Karpas-422 (cell line): ENCODE measurements at regions not wholly inside any gene's neighbourhood (a gene's known extent, or its start where the extent isn't known, plus 50 kb on each side); places are given as distances from the start of the nearest gene placed in this dataset.
"Not testable (repeated sequence)": the region's sequence is repeated elsewhere in the genome, so short reads cannot be mapped to it uniquely, and the experiment has no call there.

Experiments
- DNase-seq: peaks from one replicate; pipeline ENCODE4 v3.0.0-alpha.2; 2015
- H2AFZ ChIP-seq: fragments of 200-600 bp; sonication (generic); 2 replicates; pipeline ENCODE4 v1.6.1; 2014; ENCODE audit warnings: antibody characterized with exemption, low read length, mixed read lengths
- H3K27ac ChIP-seq: fragments of 200-600 bp; sonication (generic); 2 replicates; pipeline ENCODE4 v1.5.1; 2014; ENCODE audit warnings: mild to moderate bottlenecking, low read length, moderate library complexity
- H3K27me3 ChIP-seq: fragments of 200-600 bp; sonication (generic); 2 replicates; pipeline ENCODE4 v1.6.1; 2014; ENCODE audit warnings: low read length, mixed read lengths
- H3K36me3 ChIP-seq: fragments of 200-600 bp; sonication (generic); 2 replicates; pipeline ENCODE4 v1.6.1; 2014; ENCODE audit warnings: low read length, mixed read lengths; ENCODE audit not compliant: insufficient read depth
- H3K4me1 ChIP-seq: fragments of 200-600 bp; sonication (generic); 2 replicates; pipeline ENCODE4 v1.6.1; 2014; ENCODE audit warnings: mild to moderate bottlenecking, low read length, mixed read lengths
- H3K4me2 ChIP-seq: fragments of 200-600 bp; sonication (generic); 2 replicates; pipeline ENCODE4 v1.6.1; 2014; ENCODE audit warnings: low read length, low read depth, mild to moderate bottlenecking; ENCODE audit not compliant: poor library complexity, severe bottlenecking
- H3K4me3 ChIP-seq: fragments of 200-600 bp; sonication (generic); 2 replicates; pipeline ENCODE4 v1.5.1; 2014; ENCODE audit warnings: mild to moderate bottlenecking, antibody characterized with exemption, low read length, mixed read lengths
- H3K79me2 ChIP-seq: fragments of 200-600 bp; sonication (generic); 2 replicates; pipeline ENCODE4 v1.6.1; 2014; ENCODE audit warnings: mild to moderate bottlenecking, low read length, mixed read lengths
- H3K9ac ChIP-seq: fragments of 200-600 bp; sonication (generic); 2 replicates; pipeline ENCODE4 v1.6.0; 2014; ENCODE audit warnings: low read length
- H3K9me2 ChIP-seq: fragments of 200-600 bp; sonication (generic), shearing (Covaris generic); replicated peaks from 2 replicates; pipeline ENCODE4 v1.6.0; 2014; ENCODE audit warnings: mild to moderate bottlenecking, low read length, moderate library complexity; ENCODE audit not compliant: insufficient read depth
- H3K9me3 ChIP-seq: fragments of 300-700, 200-600 bp; sonication (generic); 2 replicates; pipeline ENCODE4 v1.6.1; 2014; ENCODE audit warnings: low read length, mixed read lengths
- H4K20me1 ChIP-seq: fragments of 200-600 bp; sonication (generic); 2 replicates; pipeline ENCODE4 v1.6.1; 2014; ENCODE audit warnings: mild to moderate bottlenecking, antibody characterized with exemption, low read length, low read depth; ENCODE audit not compliant: insufficient read depth

DNA sequence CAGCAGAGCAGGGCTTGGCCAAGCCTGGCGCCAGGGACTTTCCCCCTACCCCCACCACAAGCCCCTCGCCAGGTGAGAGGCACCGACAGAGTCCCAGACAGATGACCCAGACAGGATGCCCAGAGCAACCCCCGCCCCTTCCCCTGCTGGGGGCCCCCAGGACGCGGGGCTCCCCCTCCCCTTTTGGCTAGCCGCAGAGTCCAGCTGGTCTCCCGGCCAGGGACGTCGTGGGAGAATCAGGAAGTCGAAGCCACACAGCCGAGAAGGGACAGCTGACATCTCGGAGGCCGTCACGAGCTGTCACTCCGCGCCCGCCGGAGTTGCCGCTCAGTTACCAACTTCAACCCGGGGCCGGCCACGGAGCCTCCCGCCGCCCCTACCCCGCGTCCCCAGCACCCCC lies 84.6 kb upstream of the FRG2C start:
- H3K4me1 ChIP-seq, H3K27me3 ChIP-seq, H3K27ac ChIP-seq, H3K9ac ChIP-seq, H3K9me3 ChIP-seq, H2AFZ ChIP-seq, H3K36me3 ChIP-seq, DNase-seq, H3K4me3 ChIP-seq, H4K20me1 ChIP-seq, H3K4me2 ChIP-seq, H3K79me2 ChIP-seq, H3K9me2 ChIP-seq: not testable (repeated sequence)

DNA sequence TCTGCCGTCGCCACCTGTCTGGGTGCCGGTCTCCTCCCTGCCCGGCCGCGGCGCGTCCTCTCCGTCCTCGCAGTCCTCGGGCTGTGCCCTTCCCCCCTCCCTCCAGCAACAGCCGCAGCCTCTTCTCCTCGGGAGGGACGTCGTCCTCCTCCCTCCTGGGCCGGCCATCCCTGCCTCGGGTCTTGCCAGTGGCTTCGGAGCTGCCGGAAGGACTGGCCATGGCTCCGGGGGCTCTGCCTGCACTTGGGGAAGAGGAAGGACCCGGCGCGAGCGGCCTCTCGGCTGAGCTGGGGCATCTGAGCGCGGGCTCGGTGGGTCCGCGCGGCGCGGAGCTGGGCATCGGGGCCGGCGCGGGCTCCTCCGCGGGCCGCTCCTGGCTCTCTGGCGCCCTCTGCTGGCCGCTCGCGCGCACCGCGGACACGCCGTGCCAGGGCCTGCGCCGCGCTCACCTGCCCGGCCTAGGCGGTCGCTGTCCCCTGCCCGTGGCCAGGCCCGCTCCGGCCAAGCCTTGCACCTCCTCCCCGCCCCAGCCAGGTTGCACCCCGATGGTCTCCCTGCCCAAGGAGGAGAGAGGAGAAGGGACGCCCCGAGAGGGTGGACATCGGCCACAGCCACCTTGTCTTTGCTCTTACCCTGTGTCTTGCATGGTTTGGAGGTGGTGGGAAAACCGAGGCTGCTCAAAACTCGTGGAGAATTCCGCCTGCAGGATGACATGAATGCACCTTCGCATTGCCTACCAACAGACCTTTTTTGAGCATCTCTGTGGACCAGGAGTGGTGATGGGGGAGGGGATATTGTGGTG lies 83.9 kb upstream of the FRG2C start:
- not testable (repeated sequence) for H4K20me1 ChIP-seq, DNase-seq, H3K9me3 ChIP-seq, H3K27me3 ChIP-seq, H3K4me1 ChIP-seq, H3K79me2 ChIP-seq, H3K27ac ChIP-seq, H3K9me2 ChIP-seq, H3K9ac ChIP-seq, H3K4me2 ChIP-seq, H2AFZ ChIP-seq, H3K36me3 ChIP-seq, H3K4me3 ChIP-seq

DNA sequence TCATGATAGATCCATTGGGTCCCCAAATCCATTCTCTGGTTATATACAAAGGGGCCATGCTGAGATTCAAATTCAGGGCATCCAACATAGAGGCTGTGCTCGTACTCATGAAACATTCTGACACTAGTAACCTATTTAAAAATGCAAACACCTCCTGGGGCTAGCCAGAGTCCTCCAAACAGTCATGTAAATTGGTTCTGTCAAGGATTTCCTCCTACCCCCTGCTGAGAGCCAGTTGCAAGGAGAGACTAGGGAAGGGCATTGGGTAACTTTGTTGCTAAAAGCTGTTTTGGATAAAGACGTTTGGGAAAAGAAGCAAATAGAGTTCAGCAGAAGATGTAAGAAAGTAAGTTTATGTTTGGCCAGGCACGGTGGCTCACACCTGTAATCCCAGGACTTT lies 81.6 kb upstream of the FRG2C start:
- H4K20me1 ChIP-seq, H3K79me2 ChIP-seq, H3K4me1 ChIP-seq, H3K9ac ChIP-seq, DNase-seq, H3K4me2 ChIP-seq, H3K27me3 ChIP-seq, H3K36me3 ChIP-seq, H2AFZ ChIP-seq, H3K27ac ChIP-seq, H3K9me2 ChIP-seq, H3K9me3 ChIP-seq, H3K4me3 ChIP-seq: not testable (repeated sequence)

DNA sequence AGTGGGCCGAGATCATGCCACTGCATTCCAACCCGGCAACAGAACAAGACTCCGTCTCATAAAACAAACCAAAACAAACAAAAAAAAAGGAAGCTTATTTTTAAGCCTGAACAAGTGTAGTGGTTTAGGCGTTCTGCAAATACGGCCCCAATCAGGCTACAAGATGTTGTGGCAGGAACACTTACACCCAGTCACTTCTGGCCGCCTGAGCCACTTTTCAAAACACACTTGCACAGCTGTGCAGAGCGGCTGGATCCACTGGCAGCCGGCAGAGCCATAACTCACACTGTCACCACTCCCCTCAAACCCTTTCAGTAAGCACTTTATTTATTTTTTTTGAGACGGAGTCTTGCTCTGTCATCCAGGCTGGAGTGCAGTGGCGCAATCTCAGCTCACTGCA lies 81.0 kb upstream of the FRG2C start:
- H2AFZ ChIP-seq, H3K4me3 ChIP-seq, H3K79me2 ChIP-seq, H4K20me1 ChIP-seq, H3K27ac ChIP-seq, DNase-seq, H3K36me3 ChIP-seq, H3K27me3 ChIP-seq, H3K9me2 ChIP-seq, H3K9ac ChIP-seq, H3K4me1 ChIP-seq, H3K9me3 ChIP-seq, H3K4me2 ChIP-seq: not testable (repeated sequence)

DNA sequence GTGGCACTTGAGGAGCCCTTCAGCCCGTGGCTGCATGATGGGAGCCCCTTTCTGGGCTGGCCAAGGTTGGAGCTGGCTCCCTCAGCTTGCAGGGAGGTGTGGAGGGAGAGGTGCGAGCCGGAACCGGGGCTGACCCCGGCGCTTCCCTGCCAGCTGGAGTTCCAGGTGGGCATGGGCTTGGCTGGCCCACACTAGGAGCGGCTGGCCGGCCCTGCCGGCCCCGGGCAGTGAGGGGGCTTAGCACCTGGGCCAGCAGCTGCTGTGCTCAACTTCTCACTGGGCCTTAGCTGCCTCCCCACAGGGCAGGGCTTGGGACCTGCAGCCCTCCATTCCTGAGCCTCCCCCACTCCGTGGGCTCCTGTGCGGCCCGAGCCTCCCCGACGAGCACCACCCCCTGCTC lies 76.4 kb upstream of the FRG2C start:
- not testable (repeated sequence) for H3K27me3 ChIP-seq, H3K36me3 ChIP-seq, H3K79me2 ChIP-seq, H3K4me3 ChIP-seq, DNase-seq, H3K9me2 ChIP-seq, H2AFZ ChIP-seq, H3K9me3 ChIP-seq, H3K4me1 ChIP-seq, H3K9ac ChIP-seq, H4K20me1 ChIP-seq, H3K4me2 ChIP-seq, H3K27ac ChIP-seq

DNA sequence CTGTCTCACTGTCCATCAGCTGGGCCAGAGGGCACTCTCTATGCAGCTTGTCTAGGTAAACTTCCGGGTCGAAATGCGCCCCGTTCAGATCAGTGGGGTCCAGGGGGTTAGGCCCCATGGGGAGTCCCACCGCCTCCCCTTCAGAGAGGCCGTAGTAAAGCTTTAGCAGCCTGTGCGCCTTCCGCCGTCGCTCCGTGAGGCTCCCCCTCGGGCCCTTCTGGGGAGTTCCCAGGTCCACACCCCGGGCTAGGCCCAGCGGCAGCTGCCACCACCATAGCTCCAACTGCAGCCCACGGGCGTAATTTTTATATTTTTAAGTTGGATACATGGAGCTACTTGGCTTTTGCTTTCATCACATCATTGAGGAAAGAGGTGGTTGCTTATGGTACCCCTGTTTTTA lies 73.7 kb upstream of the FRG2C start:
- H3K79me2 ChIP-seq, H3K4me2 ChIP-seq, H2AFZ ChIP-seq, H3K9me3 ChIP-seq, H3K27ac ChIP-seq, H3K4me1 ChIP-seq, H3K9ac ChIP-seq, H4K20me1 ChIP-seq, H3K4me3 ChIP-seq, H3K36me3 ChIP-seq, H3K9me2 ChIP-seq, DNase-seq, H3K27me3 ChIP-seq: not testable (repeated sequence)

DNA sequence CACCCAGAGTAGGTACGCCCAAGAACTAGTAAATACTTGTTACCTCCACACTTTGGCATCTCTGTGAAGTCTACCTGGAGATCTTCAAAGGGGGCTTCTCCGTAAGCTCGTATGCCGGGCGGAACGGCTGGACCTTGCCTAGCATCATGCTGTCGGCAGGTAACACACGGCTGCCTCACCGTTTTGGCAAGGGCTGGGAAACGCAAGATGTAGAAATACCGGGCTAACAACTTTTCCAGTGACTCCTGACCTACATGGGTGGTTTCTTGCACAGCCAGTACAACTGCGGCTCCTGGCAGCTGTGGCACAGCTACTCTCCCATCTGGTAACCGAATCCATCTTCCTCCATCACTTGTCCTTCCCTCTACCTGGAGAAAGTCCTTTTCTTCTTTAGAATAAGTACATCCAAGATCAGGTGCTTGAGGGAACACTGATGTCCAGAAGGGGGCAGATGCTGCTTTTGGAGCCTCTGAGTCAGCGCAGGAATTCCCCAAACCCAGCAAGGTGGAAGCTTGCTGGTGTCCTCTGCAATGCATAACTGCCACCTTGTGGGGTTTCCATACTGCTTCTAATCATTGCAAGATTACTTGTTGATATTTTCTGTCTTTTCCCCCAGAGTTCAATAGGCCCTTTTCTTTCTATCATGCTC lies 59.7 kb upstream of the FRG2C start:
- H4K20me1 ChIP-seq: not testable (repeated sequence)
- DNase-seq: peak; percentile 44

DNA sequence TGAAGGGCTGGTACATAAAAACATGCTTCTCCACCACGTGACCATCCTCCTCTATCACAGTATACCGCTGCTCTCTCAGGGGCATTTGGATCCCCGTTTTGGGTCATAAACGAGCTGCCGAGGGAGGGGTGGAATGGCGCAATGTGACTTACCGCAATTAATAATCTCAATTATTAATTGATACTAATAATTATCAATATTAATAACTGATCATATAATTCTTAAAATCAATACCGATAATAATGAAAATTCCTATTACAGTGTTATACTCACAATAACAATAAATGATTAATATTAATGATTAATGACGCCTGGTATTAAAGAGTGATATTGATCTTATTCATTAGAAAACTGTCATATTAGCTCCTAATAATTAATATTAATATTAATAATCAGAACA lies 56.1 kb upstream of the FRG2C start:
- not testable (repeated sequence) for H3K27ac ChIP-seq, DNase-seq, H3K4me1 ChIP-seq, H3K9ac ChIP-seq, H3K27me3 ChIP-seq, H3K36me3 ChIP-seq, H3K9me3 ChIP-seq, H3K4me2 ChIP-seq, H3K4me3 ChIP-seq, H4K20me1 ChIP-seq, H2AFZ ChIP-seq, H3K9me2 ChIP-seq, H3K79me2 ChIP-seq

More for the DNA sequence above, 59.7 kb upstream of the FRG2C start:
- H3K27me3 ChIP-seq, H3K9me2 ChIP-seq, H3K4me3 ChIP-seq, H3K36me3 ChIP-seq, H3K27ac ChIP-seq, H3K4me2 ChIP-seq, H3K9ac ChIP-seq, H3K79me2 ChIP-seq, H3K9me3 ChIP-seq, H3K4me1 ChIP-seq, H2AFZ ChIP-seq: not testable (repeated sequence)
